Activated CD8-positive, alpha-beta T cell treated with anti-CD3 and anti-CD28 coated beads for 36 hours (primary cell): ENCODE measurements at regions not wholly inside any gene's neighbourhood (a gene's known extent, or its start where the extent isn't known, plus 50 kb on each side); places are given as distances from the start of the nearest gene placed in this dataset.

Source experiments
- ATAC-seq: fragments of 200-7000 bp; cut with Tn5 transposase; one replicate; pipeline ENCODE4 v1.10.0; 2021; ENCODE audit warnings: mild to moderate bottlenecking, moderate library complexity
- CTCF ChIA-PET: fragments of 350-600 bp; sonication (Branson Sonifier 250); formaldehyde crosslinking; loops from one replicate; lab custom pipeline; 2021; ENCODE audit warnings: antibody characterized with exemption; lab: Charles Lee
- POLR2A ChIA-PET: fragments of 350-600 bp; sonication (Branson Sonifier 250); formaldehyde crosslinking; loops from one replicate; lab custom pipeline; 2021; ENCODE audit warnings: antibody characterized with exemption; lab: Charles Lee
- DNase-seq: peaks from one replicate; pipeline ENCODE4 v3.0.0-alpha.2; 2020
- H3K27ac Mint-ChIP-seq: one replicate; pipeline ENCODE4 v1.8.0; 2021; ENCODE audit warnings: mild to moderate bottlenecking, mixed read lengths
- H3K27me3 Mint-ChIP-seq: one replicate; pipeline ENCODE4 v1.8.0; 2021; ENCODE audit warnings: mixed read lengths
- H3K36me3 Mint-ChIP-seq: one replicate; pipeline ENCODE4 v1.8.0; 2021; ENCODE audit warnings: low read depth, mixed read lengths
- H3K4me1 Mint-ChIP-seq: one replicate; pipeline ENCODE4 v1.8.0; 2021; ENCODE audit warnings: low read depth, mixed read lengths
- H3K4me3 Mint-ChIP-seq: one replicate; pipeline ENCODE4 v1.8.0; 2021; ENCODE audit warnings: mild to moderate bottlenecking, moderate library complexity, mixed read lengths
- H3K9me3 Mint-ChIP-seq: one replicate; pipeline ENCODE4 v1.8.0; 2021; ENCODE audit warnings: mixed read lengths
- intact Hi-C: fragments of 100-400 bp; cut with micrococcal nuclease; formaldehyde crosslinking; loops from one replicate; pipeline ENCODE4 v1.10.0; 2022
- TF ChIP-seq, protein P1 (sequence below): fragments of 200-600 bp; IDR thresholded peaks from one replicate; pipeline ENCODE4 v1.8.0; 2022; ENCODE audit warnings: antibody characterized with exemption, mild to moderate bottlenecking

- ATAC-seq, result no peak
- no peak for DNase-seq
- Mint-ChIP-seq H3K27ac (no peak overlapping the region), H3K27me3 (peaks cover 24% of the 10 kb centered on the region), H3K9me3 (no peaks in the 10 kb centered on the region), H3K36me3 (no peaks in the 10 kb centered on the region), H3K4me1 (no peaks in the 10 kb centered on the region), H3K4me3 (no peak overlapping the region)
- POLR2A ChIA-PET, result no interaction called here
- intact Hi-C loops, result no loop called here
- TF ChIP-seq, protein P1, sequence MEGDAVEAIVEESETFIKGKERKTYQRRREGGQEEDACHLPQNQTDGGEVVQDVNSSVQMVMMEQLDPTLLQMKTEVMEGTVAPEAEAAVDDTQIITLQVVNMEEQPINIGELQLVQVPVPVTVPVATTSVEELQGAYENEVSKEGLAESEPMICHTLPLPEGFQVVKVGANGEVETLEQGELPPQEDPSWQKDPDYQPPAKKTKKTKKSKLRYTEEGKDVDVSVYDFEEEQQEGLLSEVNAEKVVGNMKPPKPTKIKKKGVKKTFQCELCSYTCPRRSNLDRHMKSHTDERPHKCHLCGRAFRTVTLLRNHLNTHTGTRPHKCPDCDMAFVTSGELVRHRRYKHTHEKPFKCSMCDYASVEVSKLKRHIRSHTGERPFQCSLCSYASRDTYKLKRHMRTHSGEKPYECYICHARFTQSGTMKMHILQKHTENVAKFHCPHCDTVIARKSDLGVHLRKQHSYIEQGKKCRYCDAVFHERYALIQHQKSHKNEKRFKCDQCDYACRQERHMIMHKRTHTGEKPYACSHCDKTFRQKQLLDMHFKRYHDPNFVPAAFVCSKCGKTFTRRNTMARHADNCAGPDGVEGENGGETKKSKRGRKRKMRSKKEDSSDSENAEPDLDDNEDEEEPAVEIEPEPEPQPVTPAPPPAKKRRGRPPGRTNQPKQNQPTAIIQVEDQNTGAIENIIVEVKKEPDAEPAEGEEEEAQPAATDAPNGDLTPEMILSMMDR, result no peak
- CTCF ChIA-PET, result interaction anchor here (1.8 to 2.3 kb wide), 2 partner anchors 8 to 11 kb away, joined by 6 to 12 read pairs; no protein-coding TSS in a partner anchor
Measured at GRCh38 chr6:163947276-163947675, 532.8 kb downstream of the QKI start.

DNA sequence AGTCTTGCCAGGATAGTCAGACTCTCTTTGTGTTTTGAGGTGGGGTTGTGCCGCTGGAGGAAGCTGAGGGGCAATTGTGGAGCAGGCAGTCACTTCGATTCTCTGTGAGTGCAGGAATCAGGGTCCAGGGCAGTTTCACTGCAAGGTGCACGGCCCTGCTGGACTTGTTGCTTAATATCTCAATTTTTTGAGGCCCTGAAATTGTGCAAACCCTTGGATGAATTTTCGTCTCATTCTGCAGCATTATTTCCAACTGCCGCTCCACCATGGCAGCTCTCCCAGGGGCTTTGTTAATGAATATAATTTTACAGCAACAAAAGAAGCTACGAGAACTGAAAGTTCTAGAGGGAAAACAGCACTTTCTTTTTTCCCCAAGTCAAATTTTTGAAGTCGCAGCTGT is 531.9 kb downstream of the QKI start:
- POLR2A ChIA-PET, result no interaction called here
- H3K27me3 Mint-ChIP-seq, result peaks cover 24% of the 10 kb centered on the region
- intact Hi-C loops, result no loop called here
- ATAC-seq, result no peak
- H3K4me1 Mint-ChIP-seq, result no peaks in the 10 kb centered on the region
- H3K9me3 Mint-ChIP-seq, result no peaks in the 10 kb centered on the region
- H3K4me3 Mint-ChIP-seq, result no peak overlapping the region
- CTCF ChIA-PET, result interaction anchor here (1.8 to 2.3 kb wide), 2 partner anchors 9 to 12 kb away, joined by 6 to 12 read pairs; no protein-coding TSS in a partner anchor
- TF ChIP-seq, protein P1, result no peak
- no peaks in the 10 kb centered on the region for H3K36me3 Mint-ChIP-seq
- H3K27ac Mint-ChIP-seq, result no peak overlapping the region
- DNase-seq, result no peak

DNA sequence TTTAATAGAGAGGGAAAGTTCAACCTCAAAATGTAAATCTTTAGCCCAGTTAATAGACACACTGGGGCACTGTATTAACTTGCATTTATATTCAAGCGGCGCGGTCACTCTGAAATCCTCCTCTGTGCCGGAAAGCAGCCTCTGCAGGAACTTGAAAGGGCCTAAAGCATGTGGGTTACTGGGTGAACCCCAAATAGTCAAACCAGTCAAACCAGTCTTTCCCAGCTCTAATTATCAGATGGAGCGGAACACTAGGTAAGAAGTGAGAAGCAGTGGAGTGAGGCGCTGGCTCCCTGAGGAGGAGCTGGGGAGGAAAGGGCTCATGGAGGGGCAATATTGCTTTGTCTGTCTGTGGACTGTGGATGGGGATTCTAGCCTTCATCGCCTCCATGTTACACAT is 531.3 kb downstream of the QKI start:
- DNase-seq (no peak), ATAC-seq (no peak)
- Mint-ChIP-seq H3K36me3 (no peaks in the 10 kb centered on the region), H3K4me1 (no peaks in the 10 kb centered on the region), H3K4me3 (no peak overlapping the region), H3K27me3 (peaks cover 20% of the 10 kb centered on the region), H3K9me3 (no peaks in the 10 kb centered on the region), H3K27ac (no peak overlapping the region)
- TF ChIP-seq, protein P1, result no peak
- intact Hi-C loops, result no loop called here
- ChIA-PET CTCF (interaction anchor here (2.3 kb wide), 1 partner anchor 10 kb away, joined by 12 read pairs; no protein-coding TSS in a partner anchor), POLR2A (no interaction called here)

- DNase-seq (no peak), ATAC-seq (no peak)
- Mint-ChIP-seq H3K27me3 (peaks cover 25% of the 10 kb centered on the region), H3K36me3 (no peaks in the 10 kb centered on the region), H3K9me3 (no peaks in the 10 kb centered on the region), H3K27ac (no peak overlapping the region), H3K4me3 (no peak overlapping the region), H3K4me1 (no peaks in the 10 kb centered on the region)
- ChIA-PET CTCF (interaction anchor here (1.9 kb wide), 1 partner anchor 11 kb away, joined by 6 read pairs; no protein-coding TSS in a partner anchor), POLR2A (no interaction called here)
- TF ChIP-seq, protein P1, result no peak
- intact Hi-C loops, result no loop called here
Measured at GRCh38 chr6:163944897-163945296, 530.4 kb downstream of the QKI start.

DNA sequence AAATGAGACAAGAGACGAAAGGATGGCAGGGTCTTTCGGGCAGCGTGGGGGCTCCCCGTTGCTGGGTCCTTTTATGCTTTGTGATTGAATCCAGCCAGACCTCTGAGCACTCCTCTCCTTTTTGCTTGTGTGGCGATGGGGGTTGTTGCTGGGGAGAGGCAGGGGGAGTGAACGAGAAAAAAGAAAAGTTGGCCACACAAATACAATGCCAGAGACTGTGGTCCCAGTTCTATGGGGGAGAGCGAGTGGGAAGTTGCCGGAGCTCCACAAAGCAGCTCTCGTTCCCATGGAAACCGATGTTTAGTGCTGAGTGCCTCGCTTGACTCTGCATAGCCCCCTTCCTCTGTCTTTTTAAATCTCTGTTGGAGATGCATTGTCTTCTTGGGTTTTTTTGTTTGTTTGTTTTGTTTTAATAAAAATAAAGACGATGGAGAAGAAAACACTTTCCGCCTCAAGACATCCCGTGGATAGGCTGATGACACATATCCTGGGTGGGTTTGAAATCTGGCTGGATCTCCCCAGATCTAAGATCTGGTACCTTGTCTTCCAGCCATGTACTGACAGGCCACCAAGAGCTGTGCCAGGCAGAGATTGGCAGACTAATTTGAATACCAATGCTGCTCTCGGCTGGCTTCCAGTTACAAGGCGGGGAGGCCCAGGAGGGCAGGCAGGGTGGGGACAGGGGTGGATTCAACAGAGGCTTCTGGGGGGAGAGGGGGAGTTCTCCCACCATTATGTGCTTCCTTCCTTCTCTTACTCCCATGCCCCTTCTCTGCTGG is 529.3 kb downstream of the QKI start:
- POLR2A ChIA-PET, result no interaction called here
- ATAC-seq, result no peak
- H3K4me3 Mint-ChIP-seq, result no peak overlapping the region
- no peaks in the 10 kb centered on the region for H3K9me3 Mint-ChIP-seq
- intact Hi-C loops, result no loop called here
- peaks cover 25% of the 10 kb centered on the region for H3K27me3 Mint-ChIP-seq
- H3K4me1 Mint-ChIP-seq, result no peaks in the 10 kb centered on the region
- H3K36me3 Mint-ChIP-seq, result no peaks in the 10 kb centered on the region
- no peak overlapping the region for H3K27ac Mint-ChIP-seq
- CTCF ChIA-PET, result interaction anchor here (1.9 kb wide), 1 partner anchor 12 kb away, joined by 6 read pairs; no protein-coding TSS in a partner anchor
- TF ChIP-seq, protein P1, result no peak
- no peak for DNase-seq
